Hematopoietic multipotent progenitor cell (in vitro differentiated cells): ENCODE measurements at regions not wholly inside any gene's neighbourhood (a gene's known extent, or its start where the extent isn't known, plus 50 kb on each side); places are given as distances from the start of the nearest gene placed in this dataset.

Experiments used
- DNase-seq, 3 donors: peaks; one replicate each; pipeline ENCODE4 v3.0.0-alpha.2; 2011 to 2015; ENCODE audit warnings: low read depth in 2 of 3, low spot score in 2 of 3

GRCh38 chr18:55166260-55166598 is 207.0 kb upstream of the CCDC68 start:
- no peak for DNase-seq

GRCh38 chr18:55163550-55163949 is 204.3 kb upstream of the CCDC68 start:
- no peak for DNase-seq

DNA sequence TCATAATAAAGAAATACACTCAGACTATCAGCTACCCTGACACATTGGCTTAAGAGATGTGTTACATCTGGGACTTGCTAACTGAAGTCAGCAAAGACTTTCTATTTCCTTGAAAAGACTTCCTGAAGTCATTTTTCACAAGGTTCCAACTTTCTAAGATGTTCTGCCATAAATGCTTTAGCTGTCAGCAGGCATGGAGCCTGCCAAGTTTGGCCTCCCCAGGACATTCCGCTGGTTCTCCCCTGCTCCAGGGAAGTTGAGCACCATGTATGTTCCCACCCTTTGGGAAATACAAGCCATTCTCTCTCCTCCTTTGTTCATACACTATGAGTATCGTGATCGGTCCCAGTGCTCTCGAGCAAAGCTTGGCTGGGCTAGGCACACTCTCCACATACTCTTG is 202.7 kb upstream of the CCDC68 start:
- no peak for DNase-seq

- no peak for DNase-seq
Measured at GRCh38 chr18:55159027-55159426, 199.8 kb upstream of the CCDC68 start.

DNA sequence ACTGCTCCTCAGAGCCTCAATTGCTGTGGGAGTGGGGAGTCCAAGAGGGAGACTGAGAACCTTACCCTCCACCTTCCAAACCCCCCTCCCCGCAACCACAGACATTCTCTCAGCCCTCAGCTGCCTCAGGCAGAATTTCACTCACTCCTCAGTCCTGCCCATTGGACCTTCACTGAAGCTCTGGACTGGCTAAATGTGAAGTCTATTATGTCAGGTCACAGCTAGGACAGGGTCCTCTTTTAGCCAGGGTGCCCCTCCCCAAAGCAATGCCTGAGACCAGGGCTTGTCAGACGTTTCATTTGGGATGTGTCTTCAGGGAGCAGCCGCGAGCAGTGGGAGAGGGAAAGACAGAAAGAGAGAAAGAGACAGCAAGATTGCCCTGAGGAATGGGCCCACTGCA is 199.3 kb upstream of the CCDC68 start:
- no peak for DNase-seq

GRCh38 chr18:55153346-55153745 is 194.1 kb upstream of the CCDC68 start:
- DNase-seq = no peak

DNA sequence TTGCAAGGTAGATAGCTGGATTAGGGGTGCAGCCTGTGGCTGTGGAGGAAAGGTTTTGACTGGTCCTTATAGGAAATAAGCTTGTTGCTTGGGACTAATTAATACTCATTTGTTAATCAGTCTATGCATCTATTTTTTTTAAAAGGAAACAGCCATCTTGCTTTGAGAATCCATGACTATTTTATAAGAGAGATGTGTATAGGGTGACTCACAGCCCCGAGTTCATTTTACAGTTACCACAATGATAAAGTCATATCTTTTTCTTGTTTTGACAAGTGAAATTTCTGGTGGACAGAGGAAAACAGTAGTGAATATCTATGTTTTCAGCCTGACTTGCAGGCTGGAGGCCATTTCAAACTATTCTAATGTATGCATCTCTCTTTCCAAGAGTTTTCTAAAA is 193.5 kb upstream of the CCDC68 start:
- no peak for DNase-seq

- DNase-seq = no peak
Measured at GRCh38 chr18:55149994-55150393, 190.7 kb upstream of the CCDC68 start.

DNA sequence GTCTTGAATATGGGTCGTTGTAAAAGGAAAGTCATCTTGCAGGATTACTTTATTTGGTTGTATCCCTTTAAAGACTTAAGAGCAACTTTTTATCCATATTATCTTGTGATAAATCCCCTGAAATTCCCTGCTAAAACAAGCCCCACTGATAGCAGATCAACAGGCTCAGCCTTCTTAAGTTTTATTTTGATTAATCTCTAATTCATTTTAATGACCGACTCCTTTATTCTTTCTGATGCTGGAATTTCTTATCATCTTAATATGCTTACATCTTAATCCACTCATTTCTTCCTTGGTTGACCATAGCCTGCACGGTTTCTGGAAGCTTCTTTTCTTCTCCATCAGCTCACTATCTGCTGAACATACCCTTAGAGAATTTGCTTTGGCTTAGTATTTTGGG is 188.5 kb upstream of the CCDC68 start:
- no peak for DNase-seq

- no peak for DNase-seq
Measured at GRCh38 chr18:55144193-55144930, 185.1 kb upstream of the CCDC68 start.

DNA sequence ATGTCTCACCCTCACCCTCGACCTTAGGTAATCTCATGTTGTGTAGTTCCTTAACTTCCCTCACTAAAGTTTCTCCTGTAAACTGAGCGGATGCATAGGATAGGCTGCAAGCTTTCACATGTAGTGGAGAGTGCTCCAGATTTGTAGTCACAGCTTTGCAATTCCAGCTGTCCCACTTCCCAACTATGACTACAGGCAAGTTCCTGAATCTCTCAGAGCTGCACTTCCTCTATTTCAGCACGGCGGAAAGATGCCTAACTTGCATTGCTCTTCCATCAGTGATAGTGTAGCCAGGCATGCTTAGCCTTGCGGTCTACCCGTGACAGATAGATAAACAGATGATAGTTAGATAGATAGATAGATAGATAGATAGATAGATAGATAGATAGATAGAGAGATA is 183.1 kb upstream of the CCDC68 start:
- no peak for DNase-seq

- DNase-seq = no peak
Measured at GRCh38 chr18:55141318-55141717, 182.1 kb upstream of the CCDC68 start.

DNA sequence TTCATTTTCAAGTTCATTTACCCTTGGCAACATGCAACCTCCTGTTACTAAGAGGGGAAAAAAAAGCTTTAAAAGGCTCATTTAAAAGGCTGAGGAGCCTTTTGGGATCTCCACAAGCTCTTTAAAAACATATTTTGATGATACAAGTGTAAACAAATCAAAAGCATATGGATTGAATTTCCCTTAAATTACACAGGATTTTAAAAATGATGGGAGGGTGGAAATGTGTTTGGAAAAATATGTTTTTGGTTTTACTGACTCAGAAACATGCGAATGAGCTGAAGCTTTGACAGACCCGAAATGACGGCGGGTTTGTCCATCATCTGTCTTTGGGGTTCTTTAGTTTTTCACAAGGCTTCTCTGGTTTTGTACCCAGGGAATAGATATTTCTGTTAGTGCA is 180.6 kb upstream of the CCDC68 start:
- DNase-seq = no peak

DNA sequence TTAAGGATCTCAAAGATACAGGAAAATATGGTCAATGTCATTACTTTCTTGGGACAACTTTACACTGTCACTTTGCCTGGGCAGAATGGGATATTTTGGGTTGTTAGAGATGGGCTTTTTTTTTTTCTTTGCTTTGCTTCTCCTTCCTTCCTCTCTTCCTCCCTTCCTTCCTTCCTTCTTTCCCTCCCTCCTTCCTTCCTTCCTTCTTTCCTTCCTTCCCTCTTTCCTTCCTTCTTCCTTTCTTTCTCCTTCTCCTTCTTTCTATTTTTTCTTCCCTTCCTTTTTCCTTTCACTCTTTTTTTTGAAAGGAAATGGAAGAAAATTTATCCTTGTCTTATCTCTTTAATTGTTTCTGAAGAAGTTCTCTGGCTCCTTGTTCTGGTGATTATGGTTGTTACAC is 180.0 kb upstream of the CCDC68 start:
- no peak for DNase-seq

DNA sequence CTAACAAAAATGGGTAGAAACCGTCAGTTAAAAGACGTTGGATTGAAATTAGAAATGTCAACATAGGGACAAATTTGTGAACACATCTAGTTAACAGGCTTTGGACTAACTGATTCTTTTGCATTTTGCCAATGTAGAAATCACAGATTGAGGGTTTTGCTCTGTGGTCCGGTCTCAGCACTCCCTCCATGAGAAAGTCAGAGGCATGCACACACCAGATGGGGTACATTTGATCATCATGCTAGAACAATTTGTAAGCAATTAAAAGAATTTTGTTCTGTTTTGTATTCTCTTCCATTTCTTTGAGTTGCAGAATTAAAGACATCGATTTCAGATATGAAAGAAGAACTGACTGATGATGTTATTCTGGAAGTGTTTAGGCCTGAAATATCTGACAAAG is 179.1 kb upstream of the CCDC68 start:
- DNase-seq = no peak

- DNase-seq = no peak
Measured at GRCh38 chr18:55137602-55138001, 178.3 kb upstream of the CCDC68 start.

DNA sequence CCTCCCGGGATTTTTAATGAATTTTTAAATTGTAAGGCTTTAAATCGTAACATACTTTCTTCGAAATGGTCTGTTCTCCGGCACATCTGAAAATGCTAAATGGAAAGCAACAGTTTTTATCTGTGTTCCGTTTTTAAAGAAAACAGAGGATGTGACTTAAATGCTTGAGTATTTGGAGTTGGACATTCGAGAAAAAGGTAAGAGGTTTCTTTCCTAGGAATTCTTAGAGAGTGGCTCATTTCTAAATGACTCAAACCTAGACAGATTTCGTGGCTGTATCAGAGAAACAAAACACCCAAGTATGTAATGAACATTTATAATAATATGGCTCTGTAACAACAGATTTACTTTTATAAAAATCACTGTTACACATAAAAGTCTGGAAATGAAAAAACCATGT is 177.6 kb upstream of the CCDC68 start:
- no peak for DNase-seq

- no peak for DNase-seq
Measured at GRCh38 chr18:55136258-55136657, 177.0 kb upstream of the CCDC68 start.

DNA sequence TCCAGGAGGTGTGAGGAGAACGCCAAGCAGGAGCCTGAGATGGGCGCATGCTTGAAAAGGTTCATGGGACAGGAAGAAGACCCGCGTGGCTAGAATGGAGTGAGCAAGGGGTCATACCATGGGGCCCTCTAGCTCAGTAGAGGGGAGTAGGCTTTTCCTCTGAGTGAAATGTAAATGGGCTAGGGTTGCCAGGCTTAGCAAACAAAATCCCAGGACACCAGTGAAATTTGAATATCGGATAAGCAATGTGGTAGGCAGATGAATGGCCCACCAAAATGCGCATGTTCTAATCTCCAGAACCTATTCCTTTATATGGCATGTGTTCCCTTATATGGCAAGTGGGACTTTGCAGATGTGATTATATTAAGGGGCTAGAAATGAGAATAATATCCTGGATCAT is 174.1 kb upstream of the CCDC68 start:
- DNase-seq = no peak

DNA sequence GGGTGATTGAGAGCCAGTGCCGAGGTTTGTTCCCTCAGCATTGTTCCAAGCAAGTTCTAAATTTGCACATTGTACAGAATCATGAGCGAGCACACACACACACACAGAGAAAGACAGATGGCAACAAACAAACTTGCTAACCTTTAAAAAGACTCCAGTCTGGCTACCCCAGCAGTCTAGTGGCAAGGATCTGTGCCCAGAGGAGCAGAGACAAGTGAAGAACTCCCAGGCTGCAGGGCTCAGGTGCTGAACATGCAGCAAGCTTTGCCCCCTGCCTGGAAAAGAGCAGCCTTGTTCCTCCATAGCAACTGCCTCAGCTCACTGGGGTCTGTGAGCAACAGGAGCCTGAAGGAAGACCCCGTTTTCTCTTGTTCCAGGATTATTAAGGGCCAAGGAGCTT is 169.2 kb upstream of the CCDC68 start:
- no peak for DNase-seq

DNA sequence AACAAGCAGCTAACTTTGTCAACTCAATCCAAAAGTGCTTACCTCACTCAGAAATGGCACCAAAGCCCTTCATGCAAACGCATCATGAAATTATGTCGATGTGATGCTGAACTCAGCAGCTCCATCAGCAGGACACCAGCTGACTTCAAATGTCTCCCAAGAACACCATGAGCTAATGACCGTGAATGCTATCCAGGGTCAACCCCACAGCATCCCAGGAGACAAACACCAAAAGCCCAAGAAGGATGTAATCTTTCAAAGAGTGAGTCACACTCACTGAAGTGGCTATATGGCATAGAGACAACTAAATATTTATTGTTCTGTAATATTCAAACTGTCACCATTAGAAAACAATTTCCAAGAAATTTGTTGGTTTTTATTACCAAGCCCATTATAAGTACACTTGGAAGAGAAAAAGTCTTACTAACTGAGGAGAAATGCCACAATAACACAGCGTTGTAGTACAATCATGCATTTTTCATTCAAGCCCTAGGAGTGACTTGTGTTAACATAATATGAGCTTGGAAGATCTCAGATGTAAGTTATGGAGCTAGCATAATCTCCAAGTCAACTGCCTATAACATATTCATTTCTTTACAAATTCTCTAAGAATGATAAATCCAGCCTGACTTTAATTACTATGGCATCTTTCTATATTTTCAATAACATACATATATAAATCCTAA is 165.0 kb upstream of the CCDC68 start:
- DNase-seq = no peak

DNA sequence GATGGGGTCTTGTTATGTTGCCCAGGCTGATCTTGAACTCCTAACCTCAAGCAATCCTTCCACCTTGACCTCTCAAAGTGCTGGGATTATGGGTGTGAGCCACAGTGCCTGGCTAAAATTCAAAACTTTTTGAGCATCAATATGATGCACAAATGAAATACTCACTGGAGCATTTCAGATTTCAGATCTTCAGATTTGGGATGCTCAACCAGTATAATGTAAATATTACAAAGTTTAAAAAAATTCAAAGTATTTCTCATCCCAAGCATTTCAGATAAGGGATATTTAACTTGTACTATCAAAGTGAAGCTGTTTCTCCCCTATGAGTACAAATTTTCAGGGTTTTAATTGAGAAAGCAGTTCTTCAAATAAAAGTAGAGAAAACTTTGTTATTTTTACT is 164.1 kb upstream of the CCDC68 start:
- DNase-seq = no peak
